Tibial nerve (tissue), 4 donors: ENCODE measurements at regions not wholly inside any gene's neighbourhood (a gene's known extent, or its start where the extent isn't known, plus 50 kb on each side); places are given as distances from the start of the nearest gene placed in this dataset.

ENCODE experiments used
- EP300 ChIP-seq, 2 donors: sonication (generic); formaldehyde crosslinking; IDR thresholded peaks; one replicate each; pipeline ENCODE4 v1.6.1; 2017; ENCODE audit warnings: antibody characterized with exemption in 2 of 2, mild to moderate bottlenecking in 1 of 2
- POLR2A ChIP-seq, 2 donors: fragments of 450-650 bp; IDR thresholded peaks; one replicate each; pipeline ENCODE4 v1.6.1; 2017; ENCODE audit warnings: antibody characterized with exemption in 2 of 2, mild to moderate bottlenecking in 2 of 2, moderate library complexity in 2 of 2
- TF ChIP-seq, protein P1 (sequence below), 5 experiments: fragments of 200-600 bp in 3 of 5; fragments of 450-650 bp in 2 of 5; sonication (generic) in 3 of 5; IDR thresholded peaks; one replicate each; pipeline ENCODE4 v1.5.1; 2016 to 2019; ENCODE audit warnings: antibody characterized with exemption in 5 of 5, mild to moderate bottlenecking in 3 of 5, moderate library complexity in 2 of 5

DNA sequence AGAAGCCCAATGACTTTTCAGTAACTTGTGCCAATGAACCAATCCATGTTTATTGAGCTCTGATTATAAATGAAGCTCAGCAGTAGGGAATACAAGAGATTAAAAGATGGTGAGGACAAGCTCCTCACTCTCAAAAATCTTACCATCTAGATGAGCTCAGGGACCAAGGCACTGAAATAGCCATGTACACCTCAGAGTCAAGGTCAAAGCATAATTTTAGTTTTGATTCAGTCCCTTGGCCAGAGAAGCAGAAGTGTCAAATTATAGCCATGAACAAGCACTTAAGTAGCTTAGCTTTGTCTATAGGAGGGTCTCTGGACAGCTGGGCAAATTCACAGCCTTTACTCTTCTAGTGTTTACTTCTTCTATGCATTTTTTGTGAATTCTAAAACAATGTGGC is 131.0 kb upstream of the DTNBP1 start:
- no peak for TF ChIP-seq POLR2A (IDR thresholded peaks at IDR 0.05)
- TF ChIP-seq EP300 (IDR thresholded peaks at IDR 0.05): no peak
- TF ChIP-seq, protein P1, sequence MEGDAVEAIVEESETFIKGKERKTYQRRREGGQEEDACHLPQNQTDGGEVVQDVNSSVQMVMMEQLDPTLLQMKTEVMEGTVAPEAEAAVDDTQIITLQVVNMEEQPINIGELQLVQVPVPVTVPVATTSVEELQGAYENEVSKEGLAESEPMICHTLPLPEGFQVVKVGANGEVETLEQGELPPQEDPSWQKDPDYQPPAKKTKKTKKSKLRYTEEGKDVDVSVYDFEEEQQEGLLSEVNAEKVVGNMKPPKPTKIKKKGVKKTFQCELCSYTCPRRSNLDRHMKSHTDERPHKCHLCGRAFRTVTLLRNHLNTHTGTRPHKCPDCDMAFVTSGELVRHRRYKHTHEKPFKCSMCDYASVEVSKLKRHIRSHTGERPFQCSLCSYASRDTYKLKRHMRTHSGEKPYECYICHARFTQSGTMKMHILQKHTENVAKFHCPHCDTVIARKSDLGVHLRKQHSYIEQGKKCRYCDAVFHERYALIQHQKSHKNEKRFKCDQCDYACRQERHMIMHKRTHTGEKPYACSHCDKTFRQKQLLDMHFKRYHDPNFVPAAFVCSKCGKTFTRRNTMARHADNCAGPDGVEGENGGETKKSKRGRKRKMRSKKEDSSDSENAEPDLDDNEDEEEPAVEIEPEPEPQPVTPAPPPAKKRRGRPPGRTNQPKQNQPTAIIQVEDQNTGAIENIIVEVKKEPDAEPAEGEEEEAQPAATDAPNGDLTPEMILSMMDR (IDR thresholded peaks at IDR 0.05): no peak
